Neural progenitor cell (in vitro differentiated cells): ENCODE measurements at regions not wholly inside any gene's neighbourhood (a gene's known extent, or its start where the extent isn't known, plus 50 kb on each side); places are given as distances from the start of the nearest gene placed in this dataset.

Experiments
- DNase-seq: peaks from one replicate; pipeline ENCODE4 v3.0.0-alpha.2; 2016; ENCODE audit warnings: low spot score
- H2AFZ ChIP-seq: fragments of 200-600 bp; sonication (generic); replicated peaks from 2 replicates; pipeline ENCODE4 v1.6.1; 2016; ENCODE audit warnings: antibody characterized with exemption
- H3F3A ChIP-seq: fragments of 200-600 bp; sonication (generic); 2 replicates; pipeline ENCODE4 v1.6.1; 2016; ENCODE audit warnings: antibody characterized with exemption, low read depth
- H3K27ac ChIP-seq: fragments of 200-600 bp; sonication (generic); 2 replicates; pipeline ENCODE4 v1.5.1; 2016; ENCODE audit warnings: mild to moderate bottlenecking
- H3K27me3 ChIP-seq: fragments of 200-600 bp; sonication (generic); 2 replicates; pipeline ENCODE4 v1.6.1; 2016; ENCODE audit warnings: mild to moderate bottlenecking, moderate library complexity
- H3K36me3 ChIP-seq: fragments of 200-600 bp; sonication (generic); 2 replicates; pipeline ENCODE4 v1.5.1; 2016
- H3K4me1 ChIP-seq: fragments of 200-600 bp; sonication (generic); 2 replicates; pipeline ENCODE4 v1.6.1; 2016; ENCODE audit warnings: mixed run types
- H3K4me2 ChIP-seq: fragments of 200-600 bp; sonication (generic); 2 replicates; pipeline ENCODE4 v1.6.1; 2016
- H3K4me3 ChIP-seq: fragments of 200-600 bp; sonication (generic); 2 replicates; pipeline ENCODE4 v1.5.1; 2016
- H3K79me2 ChIP-seq: fragments of 200-600 bp; sonication (generic); 2 replicates; pipeline ENCODE4 v1.6.1; 2016; ENCODE audit warnings: low read depth
- H3K9ac ChIP-seq: fragments of 200-600 bp; sonication (generic); 2 replicates; pipeline ENCODE4 v1.6.1; 2016
- H3K9me3 ChIP-seq: fragments of 200-600 bp; sonication (generic); 2 replicates; pipeline ENCODE4 v1.5.1; 2016; ENCODE audit warnings: low read depth
- H4K20me1 ChIP-seq: fragments of 200-600 bp; sonication (generic); 2 replicates; pipeline ENCODE4 v1.6.1; 2016; ENCODE audit warnings: low read depth
- H3K27ac Mint-ChIP-seq: 3 replicates; pipeline ENCODE4 v1.8.0; 2021; ENCODE audit warnings: mixed read lengths
- H3K27me3 Mint-ChIP-seq: 2 replicates; pipeline ENCODE4 v1.8.0; 2022; ENCODE audit warnings: low read depth, mild to moderate bottlenecking, inconsistent platforms, moderate library complexity, mixed read lengths; ENCODE audit not compliant: insufficient read depth
- H3K36me3 Mint-ChIP-seq: 3 replicates; pipeline ENCODE4 v1.8.0; 2021; ENCODE audit warnings: mixed read lengths
- H3K4me1 Mint-ChIP-seq: 3 replicates; pipeline ENCODE4 v1.8.0; 2021; ENCODE audit warnings: mixed read lengths
- H3K4me3 Mint-ChIP-seq: 3 replicates; pipeline ENCODE4 v1.8.0; 2021; ENCODE audit warnings: mild to moderate bottlenecking, moderate library complexity, mixed read lengths
- H3K9me3 Mint-ChIP-seq: 3 replicates; pipeline ENCODE4 v1.8.0; 2020; ENCODE audit warnings: mixed read lengths
- EZH2 ChIP-seq: fragments of 200-600 bp; sonication (generic); IDR thresholded peaks from 2 replicates; pipeline ENCODE4 v1.6.1; 2017; ENCODE audit warnings: antibody characterized with exemption, mild to moderate bottlenecking, moderate library complexity
- EZH2phosphoT487 ChIP-seq: fragments of 200-600 bp; sonication (generic); IDR thresholded peaks from 2 replicates; pipeline ENCODE4 v1.6.1; 2017; ENCODE audit warnings: antibody characterized with exemption
- TF ChIP-seq, protein P1 (sequence below): fragments of 200-600 bp; sonication (generic); IDR thresholded peaks from 2 replicates; pipeline ENCODE4 v1.5.1; 2017; ENCODE audit warnings: antibody characterized with exemption, mild to moderate bottlenecking

DNA sequence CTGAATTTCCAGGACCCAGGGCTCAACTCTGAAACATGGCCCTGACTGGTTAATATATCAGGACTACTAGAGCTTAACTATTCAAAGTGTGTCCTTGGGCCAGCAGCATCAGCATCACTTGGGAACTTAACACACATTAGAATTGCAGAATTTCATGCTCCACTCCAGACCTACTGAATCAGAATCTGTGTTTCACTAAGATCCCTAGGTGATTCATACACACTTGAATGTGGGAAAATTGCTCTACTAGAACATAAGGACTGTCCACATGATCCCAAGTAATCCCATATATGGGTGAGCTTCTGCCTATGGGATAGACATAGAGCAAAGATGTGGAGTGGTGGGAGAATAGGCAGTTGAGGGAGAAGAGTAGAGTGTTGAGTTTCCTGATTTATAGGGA lies 192.5 kb upstream of the CLNK start:
- Histone ChIP-seq H3F3A (no peaks in the 10 kb centered on the region), H3K4me1 (no peaks in the 10 kb centered on the region), H3K27me3 (no peaks in the 10 kb centered on the region), H3K27ac (no peak overlapping the region), H3K9ac (no peak overlapping the region), H2AFZ (no peak overlapping the region), H3K9me3 (no peaks in the 10 kb centered on the region), H4K20me1 (no peaks in the 10 kb centered on the region), H3K79me2 (no peaks in the 10 kb centered on the region), H3K36me3 (no peaks in the 10 kb centered on the region), H3K4me2 (no peak overlapping the region), H3K4me3 (no peak overlapping the region)
- no peak for DNase-seq
- Mint-ChIP-seq H3K27me3 (no peaks in the 10 kb centered on the region), H3K4me1 (no peaks in the 10 kb centered on the region), H3K27ac (no peak overlapping the region), H3K4me3 (no peak overlapping the region), H3K9me3 (no peaks in the 10 kb centered on the region), H3K36me3 (no peaks in the 10 kb centered on the region)
- TF ChIP-seq, protein P1, sequence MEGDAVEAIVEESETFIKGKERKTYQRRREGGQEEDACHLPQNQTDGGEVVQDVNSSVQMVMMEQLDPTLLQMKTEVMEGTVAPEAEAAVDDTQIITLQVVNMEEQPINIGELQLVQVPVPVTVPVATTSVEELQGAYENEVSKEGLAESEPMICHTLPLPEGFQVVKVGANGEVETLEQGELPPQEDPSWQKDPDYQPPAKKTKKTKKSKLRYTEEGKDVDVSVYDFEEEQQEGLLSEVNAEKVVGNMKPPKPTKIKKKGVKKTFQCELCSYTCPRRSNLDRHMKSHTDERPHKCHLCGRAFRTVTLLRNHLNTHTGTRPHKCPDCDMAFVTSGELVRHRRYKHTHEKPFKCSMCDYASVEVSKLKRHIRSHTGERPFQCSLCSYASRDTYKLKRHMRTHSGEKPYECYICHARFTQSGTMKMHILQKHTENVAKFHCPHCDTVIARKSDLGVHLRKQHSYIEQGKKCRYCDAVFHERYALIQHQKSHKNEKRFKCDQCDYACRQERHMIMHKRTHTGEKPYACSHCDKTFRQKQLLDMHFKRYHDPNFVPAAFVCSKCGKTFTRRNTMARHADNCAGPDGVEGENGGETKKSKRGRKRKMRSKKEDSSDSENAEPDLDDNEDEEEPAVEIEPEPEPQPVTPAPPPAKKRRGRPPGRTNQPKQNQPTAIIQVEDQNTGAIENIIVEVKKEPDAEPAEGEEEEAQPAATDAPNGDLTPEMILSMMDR: no peak
- TF ChIP-seq EZH2: no peak
- no peak for TF ChIP-seq EZH2phosphoT487

- H3K9me3 Mint-ChIP-seq: no peaks in the 10 kb centered on the region
Measured at GRCh38 chr4:10875144-10875799, 190.7 kb upstream of the CLNK start.

GRCh38 chr4:10873809-10874208 lies 189.2 kb upstream of the CLNK start:
- Histone ChIP-seq H2AFZ (no peak overlapping the region), H3K4me2 (no peak overlapping the region), H3K9me3 (no peaks in the 10 kb centered on the region), H3K79me2 (no peaks in the 10 kb centered on the region), H3K27me3 (no peaks in the 10 kb centered on the region), H4K20me1 (no peaks in the 10 kb centered on the region), H3K4me1 (no peaks in the 10 kb centered on the region), H3K27ac (no peak overlapping the region), H3K36me3 (no peaks in the 10 kb centered on the region), H3F3A (no peaks in the 10 kb centered on the region), H3K9ac (no peak overlapping the region), H3K4me3 (no peak overlapping the region)
- no peak overlapping the region for H3K4me3 Mint-ChIP-seq
- H3K4me1 Mint-ChIP-seq: no peaks in the 10 kb centered on the region
- no peak for TF ChIP-seq EZH2phosphoT487
- TF ChIP-seq EZH2: no peak
- TF ChIP-seq, protein P1: no peak
- H3K27me3 Mint-ChIP-seq: no peaks in the 10 kb centered on the region
- H3K9me3 Mint-ChIP-seq: no peaks in the 10 kb centered on the region
- no peak for DNase-seq
- no peak overlapping the region for H3K27ac Mint-ChIP-seq
- no peaks in the 10 kb centered on the region for H3K36me3 Mint-ChIP-seq

More at GRCh38 chr4:10875144-10875799, 190.7 kb upstream of the CLNK start:
- no peaks in the 10 kb centered on the region for H3K27me3 Mint-ChIP-seq
- H3K9ac ChIP-seq: no peak overlapping the region
- no peaks in the 10 kb centered on the region for H3K79me2 ChIP-seq
- no peak overlapping the region for H3K4me3 ChIP-seq
- H3K4me1 Mint-ChIP-seq: no peaks in the 10 kb centered on the region
- DNase-seq: no peak
- no peak overlapping the region for H3K27ac ChIP-seq
- no peak overlapping the region for H3K27ac Mint-ChIP-seq
- no peaks in the 10 kb centered on the region for H3F3A ChIP-seq
- no peak overlapping the region for H2AFZ ChIP-seq
- no peaks in the 10 kb centered on the region for H3K27me3 ChIP-seq
- no peaks in the 10 kb centered on the region for H3K36me3 Mint-ChIP-seq
- no peaks in the 10 kb centered on the region for H3K36me3 ChIP-seq
- no peaks in the 10 kb centered on the region for H3K9me3 ChIP-seq
- no peak overlapping the region for H3K4me3 Mint-ChIP-seq
- no peak overlapping the region for H3K4me2 ChIP-seq
- no peaks in the 10 kb centered on the region for H4K20me1 ChIP-seq
- no peaks in the 10 kb centered on the region for H3K4me1 ChIP-seq
- TF ChIP-seq EZH2 (no peak), EZH2phosphoT487 (no peak)
- TF ChIP-seq, protein P1: no peak
